HFF-Myc (cell line): ENCODE measurements at regions not wholly inside any gene's neighbourhood (a gene's known extent, or its start where the extent isn't known, plus 50 kb on each side); places are given as distances from the start of the nearest gene placed in this dataset.
"Not testable (repeated sequence)": the region's sequence is repeated elsewhere in the genome, so short reads cannot be mapped to it uniquely, and the experiment has no call there.

Experiments used
- DNase-seq: peaks from one replicate; pipeline ENCODE4 v3.0.0-alpha.2; 2011; ENCODE audit warnings: low read depth; ENCODE audit errors: extremely low read depth
- H3K4me3 ChIP-seq: replicated peaks from 2 replicates; pipeline ENCODE4 v1.5.1; 2011; ENCODE audit warnings: low read depth, mild to moderate bottlenecking, control low read depth, low read length
- TF ChIP-seq, protein P1 (sequence below): IDR thresholded peaks from 2 replicates; pipeline ENCODE4 v1.5.1; 2012; ENCODE audit warnings: mild to moderate bottlenecking, low read depth, low read length, control low read depth; ENCODE audit errors: missing control alignments

DNA sequence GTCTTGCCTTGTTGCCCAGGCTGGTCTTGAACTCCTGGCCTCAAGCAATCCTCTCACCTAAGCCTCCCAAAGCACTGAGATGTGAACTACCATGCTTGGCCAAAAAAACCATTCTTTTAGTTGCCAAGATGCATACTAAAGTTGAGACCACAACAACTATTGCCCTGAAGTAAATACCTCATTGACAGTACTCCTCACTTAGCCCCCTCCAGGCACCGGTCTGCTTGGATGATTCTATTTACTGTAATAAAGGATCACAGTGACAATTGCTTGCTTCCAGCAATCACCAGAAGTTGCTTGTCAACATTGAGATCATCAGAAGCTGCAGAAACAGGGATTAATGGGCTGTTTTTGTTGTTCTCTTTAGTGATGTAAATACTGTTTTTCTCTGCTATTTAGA lies 97.1 kb downstream of the CDRT15L2 start:
- DNase-seq, H3K4me3 ChIP-seq: not testable (repeated sequence)

DNA sequence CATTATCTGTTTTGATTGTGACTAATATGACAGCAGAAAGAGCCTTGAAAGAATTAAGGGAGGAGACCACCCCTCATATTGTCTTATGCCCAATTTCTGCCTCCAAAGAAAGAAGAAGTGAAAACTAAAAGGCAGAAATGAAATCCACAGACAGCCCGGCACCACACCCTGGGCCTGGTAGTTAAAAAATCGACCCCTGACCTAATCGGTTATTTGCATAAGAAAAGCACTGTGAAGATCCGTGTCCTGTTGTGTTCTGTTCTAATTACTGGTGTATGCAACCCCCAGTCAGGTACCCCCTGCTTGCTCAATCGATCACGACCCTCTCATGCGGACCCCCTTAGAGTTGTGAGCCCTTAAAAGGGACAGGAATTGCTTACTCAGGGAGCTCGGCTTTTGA lies 97.9 kb downstream of the CDRT15L2 start:
- H3K4me3 ChIP-seq: not testable (repeated sequence)

DNA sequence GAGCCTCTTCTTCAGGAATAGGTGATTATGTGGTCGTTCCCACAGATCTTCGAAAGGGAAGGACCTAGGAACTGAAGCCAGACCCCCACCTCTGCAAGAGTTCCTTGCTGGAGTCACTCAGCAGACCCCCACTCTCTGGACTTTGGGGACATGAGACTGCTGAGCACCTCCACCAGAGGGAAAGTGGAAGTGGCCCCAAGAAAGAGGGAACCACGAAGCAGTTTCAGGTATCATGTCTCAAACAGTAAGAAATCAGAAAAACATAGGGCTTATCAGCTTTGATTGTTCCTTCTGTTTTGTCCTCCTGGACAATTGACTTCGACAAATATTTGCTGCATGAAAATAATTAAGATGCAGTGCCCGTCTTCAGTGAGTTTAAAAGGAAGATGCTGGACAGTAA lies 98.9 kb downstream of the CDRT15L2 start:
- H3K4me3 ChIP-seq, DNase-seq: not testable (repeated sequence)

More for the DNA sequence above, 97.9 kb downstream of the CDRT15L2 start:
- DNase-seq: not testable (repeated sequence)

DNA sequence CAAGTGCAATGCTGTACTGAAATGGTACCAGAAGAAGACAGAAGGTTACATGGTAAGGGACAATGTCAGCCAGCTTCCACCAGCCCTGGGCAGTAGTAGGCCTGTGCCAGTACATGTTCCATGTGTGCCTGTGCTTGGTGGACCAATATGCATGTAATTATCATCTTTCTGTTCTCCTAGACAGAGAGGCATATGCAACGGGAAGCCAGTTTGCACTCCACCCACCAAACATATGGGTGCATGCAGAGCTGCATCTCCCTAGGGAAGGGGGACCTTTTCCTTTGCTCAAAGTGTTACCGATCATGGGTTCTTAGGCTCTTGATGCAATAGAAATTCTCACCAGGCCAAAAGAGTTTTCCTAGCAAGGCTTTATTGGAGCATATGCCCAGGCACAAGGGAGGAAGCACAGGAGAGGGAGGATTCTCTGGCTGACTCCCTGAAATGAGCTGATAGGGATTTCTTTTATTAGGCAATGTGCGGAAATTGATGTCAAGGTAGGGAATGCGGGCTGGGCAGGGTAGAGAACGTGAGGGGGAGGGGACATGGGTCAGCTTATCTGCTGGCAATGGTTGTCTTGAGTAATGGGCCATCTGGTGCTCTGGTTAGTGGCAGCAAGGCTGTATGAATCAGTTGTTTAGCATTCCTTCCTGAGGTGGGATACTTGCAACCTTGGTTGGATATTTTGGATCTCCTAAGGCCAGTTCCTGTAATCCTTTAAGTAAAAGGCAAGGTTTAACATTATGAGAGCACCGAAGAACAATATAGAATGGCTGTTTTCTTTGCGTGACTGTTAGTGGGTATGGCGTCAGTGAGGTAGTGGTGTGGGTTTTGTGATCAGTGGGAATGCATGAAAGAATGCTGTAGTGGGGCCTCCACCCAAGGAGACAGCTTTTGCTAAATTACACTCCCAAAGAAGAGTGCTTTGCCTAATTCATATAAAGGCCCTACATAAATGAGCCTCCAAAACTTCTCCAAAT lies 102.5 kb downstream of the CDRT15L2 start:
- DNase-seq, H3K4me3 ChIP-seq: not testable (repeated sequence)

DNA sequence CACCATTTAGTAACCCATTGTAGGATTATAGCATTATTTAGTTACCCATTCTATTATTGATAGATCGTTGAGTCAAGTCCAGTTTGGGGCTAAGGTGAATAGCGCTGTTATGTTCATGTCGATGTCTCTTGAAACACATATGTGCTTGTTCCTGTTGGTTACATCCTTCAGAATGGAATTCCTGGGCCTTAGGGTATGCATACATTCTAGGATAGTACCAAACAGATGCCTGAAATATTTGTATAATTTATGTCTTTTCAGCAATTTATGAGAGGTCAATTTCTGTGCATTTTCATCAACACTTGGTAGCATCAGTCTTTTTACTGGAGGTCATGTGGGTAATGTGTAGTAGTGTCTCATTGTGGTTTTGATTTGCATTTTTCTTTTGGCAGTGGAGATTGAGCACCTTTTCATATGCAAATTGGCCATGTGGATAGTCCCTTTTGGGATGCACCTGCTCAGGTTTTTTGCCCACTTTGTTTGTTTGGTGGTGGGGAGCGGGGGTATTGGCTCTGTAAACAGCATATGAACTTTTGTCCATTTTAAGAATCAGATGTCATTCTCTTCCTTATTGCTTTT lies 104.2 kb downstream of the CDRT15L2 start:
- H3K4me3 ChIP-seq: not testable (repeated sequence)

DNA sequence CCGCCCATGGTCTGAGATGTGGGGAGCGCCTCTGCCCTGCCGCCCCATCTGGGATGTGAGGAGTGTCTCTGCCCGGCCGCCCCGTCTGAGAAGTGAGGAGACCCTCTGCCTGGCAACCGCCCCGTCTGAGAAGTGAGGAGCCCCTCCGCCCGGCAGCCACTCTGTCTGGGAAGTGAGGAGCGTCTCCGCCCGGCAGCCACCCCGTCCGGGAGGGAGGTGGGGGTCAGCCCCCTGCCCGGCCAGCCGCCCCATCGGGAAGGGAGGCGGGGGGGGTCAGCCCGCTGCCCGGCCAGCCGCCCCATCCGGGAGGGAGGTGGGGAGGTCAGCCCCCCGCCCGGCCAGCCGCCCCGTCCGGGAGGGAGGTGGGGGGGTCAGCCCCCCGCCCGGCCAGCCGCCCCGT lies 105.5 kb downstream of the CDRT15L2 start:
- DNase-seq, H3K4me3 ChIP-seq: not testable (repeated sequence)

More for the DNA sequence above, 104.2 kb downstream of the CDRT15L2 start:
- not testable (repeated sequence) for DNase-seq

DNA sequence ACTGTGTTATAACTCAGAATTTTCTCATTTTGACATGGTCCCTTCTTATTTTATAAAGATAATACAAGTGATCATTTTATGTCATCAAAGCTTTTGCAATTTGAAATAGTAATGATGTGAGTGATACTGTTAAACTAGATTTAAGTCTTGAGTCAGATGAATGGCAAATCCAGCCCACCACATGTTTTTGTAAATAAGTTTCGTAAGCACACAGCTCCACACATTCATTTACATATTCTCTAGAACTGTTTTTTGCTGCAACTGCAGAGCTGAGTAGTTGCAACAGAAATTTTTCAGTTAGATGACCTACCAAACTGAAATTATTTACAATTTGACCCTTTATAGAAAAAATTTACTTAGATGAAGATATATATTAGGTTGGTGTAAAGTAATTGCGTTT lies 108.1 kb downstream of the CDRT15L2 start:
- not testable (repeated sequence) for H3K4me3 ChIP-seq, DNase-seq

DNA sequence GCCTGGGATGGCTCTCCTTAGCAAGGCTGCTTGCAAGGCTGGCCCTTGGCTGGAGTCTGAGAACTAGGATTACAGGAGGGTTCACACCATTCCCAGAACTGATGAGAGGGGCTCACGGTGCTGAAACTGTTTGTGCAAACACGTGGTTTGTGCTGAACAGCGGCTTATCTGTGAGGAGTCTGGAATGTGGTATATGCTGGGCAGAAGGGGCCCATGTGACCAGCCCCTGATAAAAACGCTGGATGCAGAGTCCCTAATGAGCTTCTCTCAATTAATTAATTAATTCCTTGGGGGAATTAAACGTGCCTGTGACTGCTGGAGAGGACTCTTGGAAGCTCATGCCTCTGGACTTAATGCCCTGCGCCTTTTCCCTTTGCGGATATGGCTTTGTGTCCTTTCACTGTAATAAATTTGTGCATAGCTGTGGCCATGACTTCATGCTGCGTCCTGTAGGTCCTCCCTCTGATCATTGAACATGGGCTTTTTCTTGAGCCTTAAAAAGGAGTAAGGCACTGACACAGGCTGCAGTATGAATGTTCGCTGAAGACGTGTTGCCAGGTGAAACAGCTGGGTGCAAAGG lies 109.7 kb downstream of the CDRT15L2 start:
- H3K4me3 ChIP-seq, DNase-seq: not testable (repeated sequence)

DNA sequence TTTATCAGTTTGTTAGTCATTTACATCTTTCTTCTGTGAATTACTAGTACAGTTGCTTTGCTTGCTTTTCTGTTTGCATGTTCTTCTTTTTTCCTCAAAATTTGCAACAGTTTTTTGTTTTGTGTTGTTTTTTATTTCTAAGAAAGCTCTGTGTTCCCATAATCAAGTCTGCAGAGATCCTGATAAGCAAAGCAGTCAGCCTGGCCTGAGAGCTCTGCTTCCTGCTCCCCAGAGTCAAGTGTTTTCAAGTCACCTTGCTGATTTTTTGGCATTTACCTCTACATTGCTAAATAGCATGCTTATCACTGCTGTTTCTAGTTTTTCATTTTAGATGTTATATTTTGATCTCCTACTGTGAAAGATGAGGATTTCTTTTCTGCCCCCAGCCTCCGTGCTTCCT lies 113.2 kb downstream of the CDRT15L2 start:
- DNase-seq, H3K4me3 ChIP-seq: not testable (repeated sequence)

DNA sequence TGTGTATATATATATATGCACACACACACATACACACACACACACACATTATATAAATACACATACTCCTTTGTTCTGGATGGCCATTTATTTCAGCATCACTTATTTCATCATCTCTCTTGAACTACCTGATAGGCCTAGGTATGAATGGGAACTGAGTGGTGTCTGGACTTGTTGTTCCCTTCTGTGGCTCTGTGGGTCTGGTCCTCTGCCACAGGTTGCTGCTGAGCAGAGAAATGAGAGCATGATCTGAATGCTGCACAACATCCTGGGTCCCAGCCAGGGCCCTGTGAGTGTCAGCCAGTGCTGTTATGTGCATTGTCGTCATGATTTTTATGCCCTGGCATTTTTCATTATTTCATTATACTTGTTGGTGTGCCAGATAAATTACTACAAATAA lies 116.3 kb downstream of the CDRT15L2 start:
- H3K4me3 ChIP-seq, DNase-seq: not testable (repeated sequence)

DNA sequence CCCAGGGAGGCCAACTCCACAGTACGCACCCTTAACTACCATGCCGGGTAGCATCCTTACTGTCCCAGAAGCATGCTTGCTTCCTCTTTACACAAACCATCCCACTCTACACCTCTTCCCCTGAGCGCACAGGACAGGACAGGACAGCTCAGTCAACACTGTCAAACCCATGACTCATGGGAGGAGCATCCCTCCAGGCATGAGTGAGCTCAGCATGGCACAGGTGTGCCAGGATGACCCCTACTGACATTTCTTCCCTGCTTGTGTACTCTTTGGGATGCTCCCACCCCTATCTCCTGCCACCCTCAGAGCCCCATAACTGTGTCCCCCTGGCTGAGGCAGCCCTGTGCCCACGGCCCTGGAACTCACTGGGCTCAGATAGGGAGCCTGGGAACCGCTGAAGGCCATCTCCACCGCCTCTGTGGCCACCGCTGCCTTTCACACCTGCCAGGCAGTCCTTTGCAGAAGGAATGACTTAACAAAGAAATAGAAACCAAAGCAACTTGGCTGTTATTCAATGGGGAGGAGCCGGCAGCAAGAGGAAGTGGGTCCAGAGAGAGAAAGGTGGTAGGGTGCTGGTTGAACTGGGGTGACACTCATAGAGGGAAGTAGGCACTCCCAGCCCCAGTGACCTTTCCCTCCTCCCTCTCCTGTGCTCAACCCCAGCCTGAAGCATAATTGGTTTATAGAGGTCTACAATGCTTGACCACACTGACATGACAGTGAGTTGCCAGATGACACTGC lies 119.1 kb downstream of the CDRT15L2 start:
- H3K4me3 ChIP-seq, DNase-seq: not testable (repeated sequence)

DNA sequence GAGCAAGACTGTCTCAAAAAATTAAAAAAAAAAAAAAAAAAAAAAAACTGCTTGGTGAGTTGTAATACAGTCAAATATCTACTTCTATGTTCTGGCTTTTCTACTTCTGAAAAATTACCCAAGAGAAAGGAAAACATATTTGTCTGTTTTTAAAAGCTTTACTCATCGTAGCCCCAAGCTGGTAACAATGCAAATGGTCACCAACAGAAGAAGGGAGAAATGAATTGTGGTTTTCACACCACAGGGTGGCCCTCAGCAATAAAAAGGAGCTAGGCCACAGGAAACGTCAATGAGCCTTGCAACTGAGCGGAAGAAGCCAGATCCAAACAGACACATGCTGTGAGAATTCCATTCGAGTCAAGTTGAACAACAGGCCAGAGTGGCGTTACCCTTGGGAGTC lies 121.0 kb downstream of the CDRT15L2 start:
- not testable (repeated sequence) for H3K4me3 ChIP-seq, DNase-seq

DNA sequence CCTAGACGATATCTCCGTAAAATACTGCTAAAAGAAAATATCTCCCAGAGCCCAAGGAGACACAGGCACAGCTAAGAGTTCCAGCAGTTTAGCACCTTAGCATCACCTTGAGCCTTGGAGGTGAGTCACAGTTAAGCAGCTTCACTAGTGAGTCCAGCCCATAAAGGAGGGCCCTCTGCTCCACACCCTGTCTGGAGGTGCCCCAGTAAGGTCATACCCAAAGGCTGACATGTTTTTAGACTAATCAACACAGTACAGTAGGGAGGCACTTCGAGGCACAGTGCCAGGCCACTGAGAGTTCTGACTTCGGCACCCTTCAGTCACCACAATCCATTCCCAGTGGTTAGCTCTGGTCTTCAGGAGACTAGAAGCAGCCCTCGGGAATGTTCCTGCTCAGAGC lies 121.8 kb downstream of the CDRT15L2 start:
- not testable (repeated sequence) for DNase-seq, H3K4me3 ChIP-seq

DNA sequence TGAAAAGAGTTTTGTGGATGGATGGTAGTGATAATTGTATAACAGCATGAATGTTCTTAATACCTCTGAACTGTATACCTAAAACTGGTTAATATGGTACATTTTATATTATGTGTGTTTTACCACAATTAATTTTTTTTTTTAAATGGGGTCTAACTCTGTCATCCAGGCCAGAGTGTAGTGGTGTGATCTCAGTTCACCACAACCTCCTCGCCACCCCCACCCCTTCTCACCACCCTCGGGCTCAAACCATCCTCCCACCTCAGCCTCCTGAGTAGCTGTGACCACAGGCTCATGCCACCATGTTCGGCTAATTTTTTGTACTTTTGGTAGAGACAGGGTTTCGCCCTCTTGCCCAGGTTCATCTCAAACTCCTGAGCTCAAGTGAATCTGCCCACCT lies 123.2 kb downstream of the CDRT15L2 start:
- DNase-seq: no peak
- H3K4me3 ChIP-seq: no peak overlapping the region
- TF ChIP-seq, protein P1, sequence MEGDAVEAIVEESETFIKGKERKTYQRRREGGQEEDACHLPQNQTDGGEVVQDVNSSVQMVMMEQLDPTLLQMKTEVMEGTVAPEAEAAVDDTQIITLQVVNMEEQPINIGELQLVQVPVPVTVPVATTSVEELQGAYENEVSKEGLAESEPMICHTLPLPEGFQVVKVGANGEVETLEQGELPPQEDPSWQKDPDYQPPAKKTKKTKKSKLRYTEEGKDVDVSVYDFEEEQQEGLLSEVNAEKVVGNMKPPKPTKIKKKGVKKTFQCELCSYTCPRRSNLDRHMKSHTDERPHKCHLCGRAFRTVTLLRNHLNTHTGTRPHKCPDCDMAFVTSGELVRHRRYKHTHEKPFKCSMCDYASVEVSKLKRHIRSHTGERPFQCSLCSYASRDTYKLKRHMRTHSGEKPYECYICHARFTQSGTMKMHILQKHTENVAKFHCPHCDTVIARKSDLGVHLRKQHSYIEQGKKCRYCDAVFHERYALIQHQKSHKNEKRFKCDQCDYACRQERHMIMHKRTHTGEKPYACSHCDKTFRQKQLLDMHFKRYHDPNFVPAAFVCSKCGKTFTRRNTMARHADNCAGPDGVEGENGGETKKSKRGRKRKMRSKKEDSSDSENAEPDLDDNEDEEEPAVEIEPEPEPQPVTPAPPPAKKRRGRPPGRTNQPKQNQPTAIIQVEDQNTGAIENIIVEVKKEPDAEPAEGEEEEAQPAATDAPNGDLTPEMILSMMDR: no peak
